GM23338 (cell line): ENCODE measurements at regions not wholly inside any gene's neighbourhood (a gene's known extent, or its start where the extent isn't known, plus 50 kb on each side); places are given as distances from the start of the nearest gene placed in this dataset.

Source experiments
- CREB1 ChIP-seq: fragments of 250-450 bp; sonication (Bioruptor Pico); IDR thresholded peaks from 2 replicates; pipeline ENCODE4 v1.5.0; 2020; ENCODE audit warnings: low read depth, mild to moderate bottlenecking, moderate library complexity
- CTCF ChIP-seq, 2 experiments: fragments of 200-600 bp in 1 of 2; sonication (generic) in 1 of 2; conservative IDR thresholded peaks; 2 replicates each; pipeline versions ENCODE4 v1.5.1 to v1.6.1; 2016 to 2017; ENCODE audit warnings: antibody characterized with exemption in 2 of 2, low read depth in 2 of 2, mild to moderate bottlenecking in 2 of 2, moderate library complexity in 1 of 2
- ETS1 ChIP-seq: IDR thresholded peaks from 2 replicates; pipeline ENCODE4 v1.6.1; 2016; ENCODE audit warnings: antibody characterized with exemption
- EZH2 ChIP-seq: fragments of 200-600 bp; sonication (generic); IDR thresholded peaks from one replicate; pipeline ENCODE4 v1.8.0; 2017; ENCODE audit warnings: antibody characterized with exemption, mild to moderate bottlenecking, low read depth; ENCODE audit not compliant: unreplicated experiment
- EZH2phosphoT487 ChIP-seq: fragments of 200-600 bp; sonication (generic); IDR thresholded peaks from one replicate; pipeline ENCODE4 v1.8.1; 2018; ENCODE audit warnings: antibody characterized with exemption; ENCODE audit not compliant: unreplicated experiment
- JUNB ChIP-seq: IDR thresholded peaks from one replicate; pipeline ENCODE4 v1.6.1; 2016; ENCODE audit warnings: antibody characterized with exemption; ENCODE audit not compliant: unreplicated experiment
- POLR2AphosphoS5 ChIP-seq: IDR thresholded peaks from 2 replicates; pipeline ENCODE4 v1.6.1; 2016; ENCODE audit warnings: antibody characterized with exemption, low read depth
- REST ChIP-seq: IDR thresholded peaks from one replicate; pipeline ENCODE4 v1.6.1; 2018; ENCODE audit warnings: antibody characterized with exemption; ENCODE audit not compliant: unreplicated experiment

- TF ChIP-seq CTCF (conservative IDR thresholded peaks at IDR 0.05; ENCODE audit: low read depth in 2 of 2) (no peak), CREB1 (CRISPR knock-in tag) (no peak), JUNB (no peak), ETS1 (no peak), POLR2AphosphoS5 (no peak), EZH2phosphoT487 (no peak), EZH2 (no peak), REST (no peak)
These were observed 490.4 kb upstream of the NCAM2 start for GRCh38 chr21:20507783-20508182.
